B cell (primary cell): ENCODE measurements at regions not wholly inside any gene's neighbourhood (a gene's known extent, or its start where the extent isn't known, plus 50 kb on each side); places are given as distances from the start of the nearest gene placed in this dataset.

Experiments used
- ATAC-seq: fragments of 200-7000 bp; cut with Tn5 transposase; one replicate; pipeline ENCODE4 v1.10.0; 2021; ENCODE audit warnings: low read depth, mild to moderate bottlenecking, moderate number of reproducible peaks, moderate library complexity
- CTCF ChIA-PET: fragments of 350-600 bp; sonication (Branson Sonifier 250); formaldehyde crosslinking; loops from one replicate; lab custom pipeline; 2021; ENCODE audit warnings: antibody characterized with exemption, inconsistent platforms; lab: Charles Lee
- POLR2A ChIA-PET: fragments of 350-600 bp; sonication (Branson Sonifier 250); formaldehyde crosslinking; loops from one replicate; lab custom pipeline; 2021; ENCODE audit warnings: antibody characterized with exemption; lab: Charles Lee
- DNase-seq: peaks from one replicate; pipeline ENCODE4 v3.0.0; 2013
- H2AFZ ChIP-seq: 2 replicates; pipeline ENCODE4 v1.6.1; 2012; ENCODE audit warnings: mild to moderate bottlenecking, low read depth, low read length; ENCODE audit not compliant: insufficient read depth, poor library complexity, severe bottlenecking
- H3K27ac ChIP-seq, 2 donors: 1 replicate in 1 of 2; 2 replicates in 1 of 2; pipeline ENCODE4 v1.5.1; 2012 to 2013; ENCODE audit warnings: low read length in 2 of 2, mild to moderate bottlenecking in 2 of 2, moderate library complexity in 1 of 2
- H3K27me3 ChIP-seq, 4 experiments: fragments of 200-600 bp in 1 of 4; sonication (generic) in 1 of 4; replicated peaks in 1 of 4; 1 replicate in 2 of 4; 2 replicates in 2 of 4; pipeline versions ENCODE4 v1.6.1 to v1.7.0; 2013 to 2016; ENCODE audit warnings: low read length in 3 of 4, mild to moderate bottlenecking in 2 of 4, mixed read lengths in 1 of 4, moderate library complexity in 1 of 4; ENCODE audit not compliant: insufficient read depth in 4 of 4, control insufficient read depth in 3 of 4; ENCODE audit errors: control extremely low read depth in 1 of 4
- H3K36me3 ChIP-seq, 2 experiments: replicated peaks in 1 of 2; 1 replicate in 1 of 2; 2 replicates in 1 of 2; pipeline versions ENCODE4 v1.6.1 to v1.7.1; 2013; ENCODE audit warnings: low read length in 1 of 2; ENCODE audit not compliant: insufficient read depth in 2 of 2, control insufficient read depth in 1 of 2; ENCODE audit errors: control extremely low read depth in 1 of 2, extremely low read depth in 1 of 2
- H3K4me1 ChIP-seq, 2 donors: fragments of 200-600 bp in 1 of 2; sonication (generic) in 1 of 2; 1 replicate in 1 of 2; 2 replicates in 1 of 2; pipeline versions ENCODE4 v1.5.1 to v1.6.1; 2013 to 2017; ENCODE audit warnings: low read length in 2 of 2; ENCODE audit not compliant: control insufficient read depth in 2 of 2, insufficient read depth in 2 of 2
- H3K4me2 ChIP-seq: replicated peaks from 2 replicates; pipeline ENCODE3; 2012; ENCODE audit warnings: mild to moderate bottlenecking, low read depth, low read length; ENCODE audit not compliant: poor library complexity, severe bottlenecking
- H3K4me3 ChIP-seq, 5 experiments: fragments of 200-600 bp in 1 of 5; sonication (generic) in 1 of 5; 1 replicate in 3 of 5; 2 replicates in 2 of 5; pipeline versions ENCODE4 v1.5.1 to v1.7.0; 2011 to 2016; ENCODE audit warnings: low read length in 4 of 5, mild to moderate bottlenecking in 4 of 5, low read depth in 2 of 5, control low read depth in 1 of 5, moderate library complexity in 1 of 5; ENCODE audit not compliant: insufficient read depth in 1 of 5; ENCODE audit errors: control extremely low read depth in 1 of 5, extremely low read depth in 1 of 5
- H3K79me2 ChIP-seq: fragments of 200-600 bp; sonication (generic); one replicate; pipeline ENCODE4 v1.6.0; 2016; ENCODE audit warnings: low read length; ENCODE audit not compliant: control insufficient read depth, insufficient read depth
- H3K9ac ChIP-seq: fragments of 200-600 bp; sonication (generic); 2 replicates; pipeline ENCODE4 v1.6.1; 2017; ENCODE audit warnings: mild to moderate bottlenecking, low read length, moderate library complexity
- H3K9me3 ChIP-seq, 3 donors: one replicate each; pipeline versions ENCODE4 v1.6.1 to v1.7.1; 2013; ENCODE audit warnings: low read length in 2 of 3; ENCODE audit not compliant: control insufficient read depth in 2 of 3, insufficient read depth in 1 of 3; ENCODE audit errors: control extremely low read depth in 1 of 3
- H4K20me1 ChIP-seq: 2 replicates; pipeline ENCODE4 v1.6.0; 2012; ENCODE audit warnings: mild to moderate bottlenecking, low read length; ENCODE audit not compliant: insufficient read depth, control insufficient read depth, poor library complexity, severe bottlenecking
- H3K27ac Mint-ChIP-seq: one replicate; pipeline ENCODE4 v1.8.0; 2021; ENCODE audit warnings: mixed read lengths
- H3K27me3 Mint-ChIP-seq: one replicate; pipeline ENCODE4 v1.8.0; 2021; ENCODE audit warnings: mixed read lengths
- H3K4me1 Mint-ChIP-seq: one replicate; pipeline ENCODE4 v1.8.0; 2021; ENCODE audit warnings: mixed read lengths
- H3K4me3 Mint-ChIP-seq: one replicate; pipeline ENCODE4 v1.8.0; 2021; ENCODE audit warnings: mixed read lengths
- H3K9me3 Mint-ChIP-seq: one replicate; pipeline ENCODE4 v1.8.0; 2022; ENCODE audit warnings: mixed read lengths; ENCODE audit not compliant: insufficient read depth
- CTCF ChIP-seq: fragments of 200-600 bp; IDR thresholded peaks from one replicate; pipeline ENCODE4 v1.8.0; 2022; ENCODE audit warnings: antibody characterized with exemption, mild to moderate bottlenecking
- EZH2 ChIP-seq: IDR thresholded peaks from 2 replicates; pipeline ENCODE4 v1.6.1; 2012; ENCODE audit warnings: borderline replicate concordance, low read depth, mild to moderate bottlenecking, moderate library complexity, low read length; ENCODE audit not compliant: insufficient read depth, poor library complexity, severe bottlenecking
- WGBS: methylation state at CpG from one replicate; pipeline ENCODE4 v1.1.5; 2013; ENCODE audit warnings: missing lambda C conversion rate; ENCODE audit not compliant: insufficient coverage; 5-methylcytosine and 5-hydroxymethylcytosine counted together
- intact Hi-C: fragments of 100-400 bp; cut with micrococcal nuclease; formaldehyde crosslinking; loops from one replicate; pipeline ENCODE4 v1.10.0; 2022

GRCh38 chr15:39161096-39161495 lies 419.8 kb upstream of the THBS1 start:
- Histone ChIP-seq H3K4me3 (no peak overlapping the region), H3K4me2 (no peak overlapping the region), H3K27ac (no peak overlapping the region), H3K9me3 (no peaks in the 10 kb centered on the region), H3K27me3 (no peaks in the 10 kb centered on the region), H3K9ac (no peak overlapping the region), H4K20me1 (no peaks in the 10 kb centered on the region), H2AFZ (no peak overlapping the region), H3K4me1 (no peaks in the 10 kb centered on the region), H3K36me3 (no peaks in the 10 kb centered on the region), H3K79me2 (no peaks in the 10 kb centered on the region)
- no peaks in the 10 kb centered on the region for H3K4me1 Mint-ChIP-seq
- WGBS: no CpG with 5 or more reads among the region's 1 CpG
- H3K27ac Mint-ChIP-seq: no peak overlapping the region
- ChIA-PET POLR2A (no interaction called here), CTCF (no interaction called here)
- no peak for ATAC-seq
- H3K4me3 Mint-ChIP-seq: no peak overlapping the region
- TF ChIP-seq EZH2 (no peak), CTCF (no peak)
- H3K9me3 Mint-ChIP-seq: no peaks in the 10 kb centered on the region
- intact Hi-C loops: no loop called here
- H3K27me3 Mint-ChIP-seq: peaks cover 4% of the 10 kb centered on the region
- DNase-seq: no peak

- intact Hi-C loops: no loop called here
- H2AFZ ChIP-seq: no peak overlapping the region
- H3K36me3 ChIP-seq: no peaks in the 10 kb centered on the region
- no peaks in the 10 kb centered on the region for H3K4me1 Mint-ChIP-seq
- no peaks in the 10 kb centered on the region for H3K9me3 ChIP-seq
- ChIA-PET CTCF (no interaction called here), POLR2A (no interaction called here)
- ATAC-seq (no peak), DNase-seq (no peak)
- H3K79me2 ChIP-seq: no peaks in the 10 kb centered on the region
- H3K27me3 ChIP-seq: no peaks in the 10 kb centered on the region
- no peaks in the 10 kb centered on the region for H4K20me1 ChIP-seq
- no peaks in the 10 kb centered on the region for H3K9me3 Mint-ChIP-seq
- WGBS: 92% methylated on average over 1 of the region's 2 CpGs
- H3K4me1 ChIP-seq: no peaks in the 10 kb centered on the region
- H3K4me2 ChIP-seq: no peak overlapping the region
- H3K9ac ChIP-seq: no peak overlapping the region
- H3K4me3 ChIP-seq: no peak overlapping the region
- H3K27ac ChIP-seq: no peak overlapping the region
- TF ChIP-seq EZH2 (no peak), CTCF (no peak)
- H3K27me3 Mint-ChIP-seq: peaks cover 8% of the 10 kb centered on the region
- no peak overlapping the region for H3K4me3 Mint-ChIP-seq
- H3K27ac Mint-ChIP-seq: no peak overlapping the region
These were observed 415.7 kb upstream of the THBS1 start for GRCh38 chr15:39165020-39165706.
